Thyroid gland (tissue), 4 donors: ENCODE measurements at regions not wholly inside any gene's neighbourhood (a gene's known extent, or its start where the extent isn't known, plus 50 kb on each side); places are given as distances from the start of the nearest gene placed in this dataset.

ENCODE experiments used
- POLR2A ChIP-seq, 2 donors: fragments of 450-650 bp; IDR thresholded peaks; one replicate each; pipeline ENCODE4 v1.6.1; 2017; ENCODE audit warnings: antibody characterized with exemption in 2 of 2, mild to moderate bottlenecking in 2 of 2, moderate library complexity in 1 of 2
- TF ChIP-seq, protein P1 (sequence below), 6 experiments: fragments of 200-600 bp in 3 of 6; fragments of 450-650 bp in 3 of 6; sonication (generic) in 3 of 6; IDR thresholded peaks; one replicate each; pipeline ENCODE4 v1.5.1; 2016 to 2019; ENCODE audit warnings: antibody characterized with exemption in 6 of 6, mild to moderate bottlenecking in 2 of 6, inconsistent platforms in 1 of 6, moderate library complexity in 1 of 6

DNA sequence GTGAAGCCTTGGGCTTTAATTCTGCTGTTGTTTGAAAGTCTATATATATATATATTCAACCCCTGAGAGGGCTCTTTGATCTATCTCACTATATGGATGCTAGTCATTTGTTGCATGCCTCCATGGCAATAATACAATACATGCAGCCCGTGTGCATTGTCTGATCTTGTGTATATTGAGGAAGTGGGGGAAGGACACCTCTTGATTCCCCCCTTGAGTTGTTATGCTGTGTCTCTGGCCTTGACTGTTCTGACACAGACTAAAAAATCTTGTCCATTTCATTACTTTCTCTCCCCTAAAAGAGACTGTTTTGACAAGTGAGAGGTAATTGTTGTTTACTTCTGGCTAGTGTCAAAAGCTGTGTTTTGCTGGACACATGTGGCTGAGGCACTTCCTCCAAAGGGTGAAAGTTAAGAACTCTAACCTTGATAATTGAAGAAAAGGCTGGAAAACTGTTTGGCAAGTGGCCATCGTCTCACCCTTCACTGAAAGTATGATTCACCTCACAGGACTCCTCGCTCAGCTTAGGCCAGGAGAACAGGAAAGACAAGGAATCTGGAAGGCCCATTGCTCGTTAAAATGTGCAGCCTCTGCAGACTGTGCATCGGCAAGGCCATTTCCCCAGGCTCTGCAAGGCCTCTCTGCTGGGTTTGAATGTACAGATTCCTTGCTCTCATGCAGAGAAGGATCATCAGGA lies 304.0 kb downstream of the PRELID2 start:
- TF ChIP-seq POLR2A (IDR thresholded peaks at IDR 0.05), result no peak
- TF ChIP-seq, protein P1, sequence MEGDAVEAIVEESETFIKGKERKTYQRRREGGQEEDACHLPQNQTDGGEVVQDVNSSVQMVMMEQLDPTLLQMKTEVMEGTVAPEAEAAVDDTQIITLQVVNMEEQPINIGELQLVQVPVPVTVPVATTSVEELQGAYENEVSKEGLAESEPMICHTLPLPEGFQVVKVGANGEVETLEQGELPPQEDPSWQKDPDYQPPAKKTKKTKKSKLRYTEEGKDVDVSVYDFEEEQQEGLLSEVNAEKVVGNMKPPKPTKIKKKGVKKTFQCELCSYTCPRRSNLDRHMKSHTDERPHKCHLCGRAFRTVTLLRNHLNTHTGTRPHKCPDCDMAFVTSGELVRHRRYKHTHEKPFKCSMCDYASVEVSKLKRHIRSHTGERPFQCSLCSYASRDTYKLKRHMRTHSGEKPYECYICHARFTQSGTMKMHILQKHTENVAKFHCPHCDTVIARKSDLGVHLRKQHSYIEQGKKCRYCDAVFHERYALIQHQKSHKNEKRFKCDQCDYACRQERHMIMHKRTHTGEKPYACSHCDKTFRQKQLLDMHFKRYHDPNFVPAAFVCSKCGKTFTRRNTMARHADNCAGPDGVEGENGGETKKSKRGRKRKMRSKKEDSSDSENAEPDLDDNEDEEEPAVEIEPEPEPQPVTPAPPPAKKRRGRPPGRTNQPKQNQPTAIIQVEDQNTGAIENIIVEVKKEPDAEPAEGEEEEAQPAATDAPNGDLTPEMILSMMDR (IDR thresholded peaks at IDR 0.05), result no peak
